GM18498 (cell line): ENCODE measurements at regions not wholly inside any gene's neighbourhood (a gene's known extent, or its start where the extent isn't known, plus 50 kb on each side); places are given as distances from the start of the nearest gene placed in this dataset.
"Not testable (repeated sequence)": the region's sequence is repeated elsewhere in the genome, so short reads cannot be mapped to it uniquely, and the experiment has no call there.

Source experiments
- ATAC-seq: cut with Tn5 transposase; IDR thresholded peaks from one replicate; pipeline ENCODE4 v1.9.1; 2021; ENCODE audit warnings: mild to moderate bottlenecking, moderate library complexity; ENCODE audit not compliant: unreplicated experiment

DNA sequence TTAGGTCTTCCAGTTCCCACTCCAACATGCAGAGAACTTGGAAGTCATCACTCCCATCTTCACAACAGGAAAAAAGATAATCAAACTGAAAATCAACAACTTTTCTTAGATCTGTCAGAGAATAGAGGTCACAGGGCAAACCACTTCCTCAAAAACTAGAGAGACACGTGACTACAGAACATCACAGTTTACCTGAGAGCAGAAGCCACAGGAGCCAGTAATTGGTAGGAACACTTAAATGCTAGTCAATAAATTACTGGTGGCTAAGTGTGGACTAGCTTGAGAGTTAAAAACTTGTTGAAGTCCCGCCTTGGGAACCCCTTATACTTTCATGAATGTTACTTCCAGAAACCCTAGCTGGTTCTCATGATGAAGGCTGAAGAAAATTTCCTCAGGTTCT, 81.1 kb downstream of the THSD1 start:
- ATAC-seq, result peak; percentile 78

DNA sequence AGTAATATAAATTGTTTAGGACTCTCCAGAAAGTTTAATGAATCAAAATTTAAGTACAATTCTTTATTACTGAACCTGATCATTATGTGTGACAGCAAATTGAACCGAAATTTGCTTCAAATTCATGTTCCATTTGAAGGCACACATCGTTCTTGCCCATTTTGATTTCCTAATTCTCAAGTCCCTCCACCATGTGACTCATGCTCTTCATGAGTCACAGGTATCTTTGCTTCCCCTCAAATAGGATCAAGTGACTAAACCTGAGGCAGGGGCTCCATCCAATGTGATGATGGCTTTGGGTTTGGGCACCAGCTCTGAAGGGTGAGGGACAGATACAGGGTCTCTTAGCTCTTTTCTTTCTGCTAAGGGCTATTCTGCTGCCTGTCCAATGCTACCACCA, 86.1 kb downstream of the THSD1 start:
- no peak for ATAC-seq

DNA sequence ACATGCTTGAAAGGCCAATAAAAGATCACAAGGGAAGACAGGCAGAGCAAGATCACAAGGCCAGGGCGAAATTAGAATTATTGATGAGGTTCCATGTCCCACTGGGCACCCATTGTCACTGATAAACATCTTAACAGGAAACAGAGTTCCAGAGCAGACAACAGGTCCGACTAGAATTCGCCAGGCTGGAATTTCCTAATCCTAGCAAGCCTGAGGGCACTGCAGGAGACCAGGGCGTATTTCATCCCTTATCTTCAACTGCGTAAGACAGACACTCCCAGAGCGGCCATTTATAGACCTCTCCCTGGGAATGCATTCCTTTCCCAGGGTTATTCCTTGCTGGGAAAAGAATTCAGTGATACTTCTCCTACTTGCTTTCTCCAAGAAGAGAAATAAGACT, 96.1 kb downstream of the THSD1 start:
- ATAC-seq, result not testable (repeated sequence)

DNA sequence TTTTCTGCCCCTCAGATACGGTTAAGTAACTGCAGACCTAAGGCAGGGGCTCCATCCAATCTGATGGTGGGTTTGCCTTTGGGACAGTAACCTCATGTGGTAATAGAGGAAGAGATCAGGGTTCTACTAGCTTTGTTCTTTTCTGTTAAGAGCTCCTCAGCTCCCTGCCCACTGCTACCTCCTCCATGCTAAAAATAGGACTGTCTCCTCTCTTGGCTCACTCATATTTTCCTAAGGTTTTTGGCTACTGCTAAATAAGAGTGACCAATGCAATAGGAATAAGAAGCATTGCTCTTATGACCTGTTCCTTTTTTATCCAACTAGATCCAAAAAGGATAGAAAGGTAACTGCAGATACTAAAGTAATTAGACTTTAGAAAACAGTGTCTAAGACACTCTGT, 99.6 kb downstream of the THSD1 start:
- not testable (repeated sequence) for ATAC-seq

DNA sequence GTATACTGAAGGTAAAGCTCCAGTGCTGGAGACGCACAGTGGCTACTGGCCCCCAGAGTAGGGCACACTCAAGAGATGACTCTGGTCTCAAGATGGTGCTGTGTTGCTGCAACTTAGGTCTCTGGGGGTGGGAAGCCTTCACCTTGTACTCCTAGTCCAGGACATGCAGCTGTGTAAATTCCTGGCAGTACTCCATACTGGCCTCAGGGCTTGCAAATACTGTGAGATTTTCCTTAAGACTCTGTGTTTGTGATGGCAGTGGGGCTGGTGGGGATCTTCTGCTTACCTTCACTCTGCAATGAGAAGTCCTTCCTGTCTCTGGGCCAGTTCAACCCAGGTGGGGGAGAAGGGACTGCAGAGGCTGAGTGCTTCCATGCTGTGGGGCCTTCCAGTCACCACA, 102.9 kb downstream of the THSD1 start:
- ATAC-seq, result not testable (repeated sequence)

DNA sequence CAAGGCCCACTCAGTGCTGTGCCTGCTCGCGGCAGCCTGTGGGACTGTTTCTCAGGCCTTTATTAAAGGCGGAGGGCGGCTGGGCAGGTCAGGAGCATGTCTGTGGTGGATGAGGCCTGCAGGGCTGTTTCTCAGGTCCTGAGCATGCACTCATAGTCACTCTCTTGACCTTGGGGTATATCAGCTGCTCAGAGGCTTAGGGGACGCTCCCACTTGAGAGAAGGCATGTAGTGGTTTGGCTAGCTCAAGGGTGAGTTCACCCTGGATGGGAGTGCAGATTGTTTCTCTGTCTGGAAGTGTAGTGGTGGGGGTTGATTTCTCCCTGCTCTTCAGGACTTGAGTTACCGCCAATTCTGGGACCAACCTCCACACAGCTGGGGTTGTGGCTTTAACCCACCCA, 103.3 kb downstream of the THSD1 start:
- ATAC-seq, result not testable (repeated sequence)

DNA sequence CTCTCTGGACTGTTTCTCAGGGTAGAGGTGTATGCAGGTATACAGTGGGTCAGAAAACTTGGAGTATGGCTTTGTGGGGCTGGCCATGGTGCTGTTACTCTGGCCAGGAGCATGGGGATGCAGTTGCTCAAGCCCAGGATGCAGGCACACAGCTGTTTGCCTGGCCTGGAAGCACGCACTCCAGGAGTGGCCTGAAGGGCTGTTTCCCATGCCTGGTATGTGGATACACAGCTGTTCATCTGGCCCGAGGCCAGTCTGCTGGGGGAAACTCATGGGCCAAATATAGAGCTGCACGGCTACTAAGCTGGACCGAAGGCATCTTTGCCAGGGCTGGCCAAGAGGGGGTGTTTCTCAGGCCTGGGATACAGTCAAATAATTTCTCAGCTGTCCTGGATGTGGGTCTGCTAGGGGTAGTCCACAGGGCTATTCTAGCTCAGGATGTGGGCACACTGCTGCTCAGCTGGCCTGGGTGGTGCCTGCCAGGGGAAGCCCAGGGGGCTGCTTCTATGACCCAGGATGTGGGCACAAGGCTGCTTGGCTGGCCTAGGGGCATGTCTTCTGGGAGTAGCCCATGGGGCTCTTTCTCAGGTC, 104.1 kb downstream of the THSD1 start:
- ATAC-seq, result not testable (repeated sequence)

DNA sequence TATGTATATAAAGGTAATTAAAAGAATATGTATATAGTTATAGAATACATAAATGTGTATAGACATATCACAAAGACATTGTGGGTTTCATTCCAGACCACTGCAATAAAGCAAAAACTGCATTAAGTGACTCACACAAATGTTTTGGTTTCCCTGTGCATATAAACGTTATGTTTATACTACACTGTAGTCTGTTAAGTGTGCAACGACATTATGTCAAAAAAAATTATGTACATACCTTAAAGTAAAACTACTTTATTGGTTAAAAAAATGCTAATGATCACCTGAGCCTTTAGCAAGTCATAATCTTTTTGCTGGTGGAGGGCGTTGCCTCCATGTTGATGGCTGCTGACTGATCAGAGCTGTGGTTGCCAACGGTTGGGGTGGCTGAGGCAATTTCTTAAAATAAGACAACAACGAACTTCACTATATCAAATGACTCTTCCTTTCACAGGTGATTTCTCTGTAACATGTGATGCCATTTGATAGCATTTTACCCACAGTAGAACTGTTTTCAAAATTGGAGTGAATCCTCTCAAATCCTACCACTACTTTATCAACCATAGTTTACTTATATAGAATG, 107.8 kb downstream of the THSD1 start:
- ATAC-seq, result not testable (repeated sequence)

DNA sequence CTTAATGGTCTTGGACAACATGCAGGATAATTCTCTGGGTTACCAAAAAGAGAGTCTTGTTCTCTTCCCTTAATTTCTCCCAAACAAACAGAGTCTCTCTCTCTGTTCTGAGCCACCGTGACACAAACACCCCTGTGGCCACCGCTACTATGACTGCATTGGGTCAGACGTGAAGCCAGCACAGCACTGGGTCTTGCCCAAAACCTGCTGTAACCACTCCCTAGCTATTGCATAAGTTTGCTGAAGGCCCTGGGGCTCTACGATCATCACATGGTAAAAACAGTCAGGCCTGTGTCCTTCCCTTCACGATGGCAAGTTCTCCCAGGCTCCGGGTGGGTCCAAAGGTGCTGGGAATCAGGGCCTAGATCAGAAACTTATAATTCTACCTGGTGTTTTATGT, 117.1 kb downstream of the THSD1 start:
- not testable (repeated sequence) for ATAC-seq

DNA sequence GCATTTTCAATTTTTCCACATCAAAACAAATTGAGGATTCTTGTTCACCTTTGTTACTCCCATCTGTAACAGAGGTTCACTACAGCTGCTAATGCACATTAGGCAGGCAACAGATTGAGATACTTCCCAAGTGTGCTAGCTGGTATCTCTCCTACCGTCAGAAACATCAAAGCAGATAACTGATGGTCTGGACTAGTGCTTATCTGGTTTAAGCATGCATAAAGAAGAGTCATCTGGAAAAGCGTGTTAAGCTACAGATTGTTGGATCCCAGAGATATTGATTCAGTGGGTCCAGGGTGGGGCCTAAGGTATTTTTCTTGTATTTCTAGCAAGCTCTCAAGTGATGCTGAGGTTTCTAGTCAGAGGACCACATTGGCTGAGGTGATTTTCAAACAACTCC, 122.0 kb upstream of the NEK3 start:
- not testable (repeated sequence) for ATAC-seq

DNA sequence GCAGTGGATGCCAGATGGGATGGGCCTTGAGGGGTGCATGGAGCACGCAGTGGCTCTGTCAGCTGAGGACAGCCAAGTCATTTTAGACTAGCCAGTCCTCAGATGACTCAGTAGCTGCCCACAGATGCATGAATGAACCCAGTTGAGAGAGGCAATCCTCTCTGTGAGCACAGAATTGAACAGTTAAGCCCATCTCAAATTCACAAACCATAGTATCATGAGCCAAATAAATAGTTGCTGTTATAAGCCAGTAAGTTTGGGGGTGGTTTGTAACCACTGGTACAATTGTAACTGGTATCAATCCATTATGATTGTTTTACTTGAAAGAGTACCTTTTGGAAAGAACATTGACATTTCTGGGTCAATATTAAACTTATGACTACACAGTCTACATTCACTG, 120.0 kb upstream of the NEK3 start:
- not testable (repeated sequence) for ATAC-seq

DNA sequence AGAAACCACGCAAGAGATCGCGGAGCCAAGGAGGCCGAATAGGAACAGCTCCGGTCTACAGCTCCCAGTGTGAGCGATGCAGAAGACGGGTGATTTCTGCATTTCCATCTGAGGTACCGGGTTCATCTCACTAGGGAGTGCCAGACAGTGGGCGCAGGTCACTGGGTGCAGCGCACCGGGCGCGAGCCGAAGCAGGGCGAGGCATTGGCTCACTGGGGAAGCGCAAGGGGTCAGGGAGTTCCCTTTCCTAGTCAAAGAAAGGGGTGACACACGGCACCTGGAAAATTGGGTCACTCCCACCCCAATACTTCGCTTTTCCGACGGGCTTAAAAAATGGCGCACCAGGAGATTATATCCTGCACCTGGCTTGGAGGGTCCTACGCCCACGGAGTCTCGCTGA, 94.9 kb upstream of the NEK3 start:
- not testable (repeated sequence) for ATAC-seq

DNA sequence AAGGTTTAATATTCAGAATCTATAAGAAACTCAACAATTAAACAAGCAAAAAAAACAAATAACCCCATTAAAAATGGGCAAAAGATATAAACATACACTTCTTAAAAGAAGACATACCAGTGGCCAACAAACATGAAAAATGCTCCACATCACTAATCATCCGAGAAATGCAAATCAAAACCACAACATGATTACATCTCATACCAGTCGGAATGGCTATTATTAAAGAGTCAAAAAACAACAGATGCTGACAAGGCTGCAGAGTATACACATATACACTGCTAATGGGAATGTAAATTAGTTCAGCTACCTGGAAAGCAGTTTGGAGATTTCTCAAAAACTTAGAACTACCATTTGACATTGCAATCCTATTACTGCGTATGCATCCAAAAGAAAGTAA, 81.4 kb upstream of the NEK3 start:
- peak; percentile 95 for ATAC-seq

DNA sequence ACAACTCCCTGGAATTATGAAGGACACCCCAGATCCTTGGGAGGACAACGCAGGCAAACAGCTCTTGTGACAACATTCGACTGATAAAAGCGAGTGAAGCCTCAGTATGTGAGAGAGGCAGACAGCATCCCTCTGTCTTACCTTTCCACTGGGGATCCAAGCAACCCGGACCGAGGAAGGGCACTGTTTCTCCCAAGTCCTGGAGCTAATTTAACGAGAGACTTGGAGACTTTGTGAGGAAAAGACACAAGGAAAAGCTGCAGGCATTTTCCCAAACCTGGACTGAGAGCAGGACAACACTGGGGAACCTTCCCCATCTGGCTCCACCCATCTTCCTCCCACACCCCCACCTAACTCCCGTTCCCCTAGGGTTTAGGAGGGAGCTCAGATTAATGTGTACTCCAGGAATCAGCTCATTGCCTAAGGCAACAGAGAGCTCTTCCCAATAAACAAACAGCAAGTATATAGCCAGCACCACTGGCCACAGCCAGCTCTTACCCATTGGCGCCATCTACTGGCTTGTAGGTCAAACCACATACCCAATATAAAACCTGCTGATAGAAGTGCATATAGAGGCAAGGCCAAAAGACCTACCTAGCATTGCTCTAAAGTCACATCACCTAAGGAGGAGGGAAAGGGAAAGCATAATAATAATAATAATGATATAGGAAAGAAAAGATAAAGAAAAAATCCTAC, 76.7 kb upstream of the NEK3 start:
- peak; percentile 59 for ATAC-seq

DNA sequence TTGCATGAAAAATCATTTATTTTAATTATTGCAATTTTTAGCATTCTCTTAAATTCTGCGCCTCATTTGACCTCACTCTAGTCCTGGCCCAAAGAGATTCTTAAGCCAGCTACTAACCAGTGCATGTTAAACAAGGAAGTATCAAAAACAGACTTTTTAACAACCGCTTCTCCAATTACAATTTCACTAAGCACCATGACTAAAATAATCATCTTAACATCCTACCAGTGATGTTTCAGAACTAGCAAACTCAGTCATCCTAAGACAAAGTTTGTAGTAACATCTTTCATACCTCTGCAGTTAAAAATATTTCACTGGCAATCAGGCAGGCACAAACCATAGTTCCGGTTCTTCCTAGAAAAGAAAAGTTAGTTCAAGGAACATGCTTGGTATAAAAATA, 75.5 kb upstream of the NEK3 start:
- ATAC-seq, result not testable (repeated sequence)

DNA sequence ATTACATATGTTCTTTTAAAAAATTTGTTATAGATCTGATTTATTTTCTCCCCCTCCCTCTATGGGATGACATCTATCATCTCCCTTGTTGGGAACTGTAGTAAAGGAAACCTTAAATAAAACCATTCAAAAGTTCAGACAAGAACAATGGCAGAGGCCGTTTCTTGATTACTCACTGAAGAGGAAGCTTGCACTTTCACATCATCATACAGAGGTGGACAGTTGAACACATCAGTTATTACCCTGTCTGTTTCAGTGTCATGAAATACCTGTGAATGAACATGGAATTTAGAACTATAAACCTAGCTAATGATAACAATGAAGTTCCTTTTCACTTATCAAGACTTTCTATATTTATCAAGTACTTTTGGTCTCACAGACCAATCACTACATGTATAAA, 63.7 kb upstream of the NEK3 start:
- ATAC-seq, result not testable (repeated sequence)

DNA sequence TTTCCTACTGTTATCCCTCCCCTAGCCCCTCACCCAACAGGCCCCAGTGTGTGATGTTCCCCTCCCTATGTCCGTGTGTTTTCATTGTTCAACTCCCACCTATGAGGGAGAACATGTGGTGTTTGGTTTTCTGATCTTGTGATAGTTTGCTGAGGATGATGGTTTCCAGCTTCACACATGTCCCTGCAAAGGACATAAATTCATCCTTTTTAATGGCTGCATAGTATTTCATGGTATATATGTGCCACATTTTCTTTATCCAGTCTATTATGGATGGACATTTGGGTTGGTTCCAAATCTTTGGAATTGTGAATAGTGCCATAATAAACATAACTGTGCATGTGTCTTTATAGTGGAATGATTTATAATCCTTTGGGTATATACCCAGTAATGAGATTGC, 54.5 kb upstream of the NEK3 start:
- ATAC-seq, result not testable (repeated sequence)

DNA sequence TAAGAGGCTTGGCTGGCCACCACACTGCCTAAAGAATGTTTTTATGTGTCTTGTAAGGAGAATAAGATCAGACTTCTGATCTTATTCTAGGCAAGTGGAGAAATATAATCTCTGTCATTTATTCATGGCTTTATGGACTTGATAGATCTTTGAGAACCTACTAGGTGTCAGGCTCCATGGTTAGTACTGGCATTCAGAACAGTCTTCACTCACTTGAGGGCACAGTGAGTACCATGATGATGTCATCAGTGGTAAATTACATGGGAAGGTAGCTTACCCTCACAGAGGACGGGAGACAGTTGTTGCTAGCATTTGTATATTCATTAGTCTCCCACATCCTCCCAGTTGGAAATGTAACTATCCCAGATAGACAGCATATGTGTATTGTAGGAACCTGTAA, 53.5 kb upstream of the NEK3 start:
- not testable (repeated sequence) for ATAC-seq

DNA sequence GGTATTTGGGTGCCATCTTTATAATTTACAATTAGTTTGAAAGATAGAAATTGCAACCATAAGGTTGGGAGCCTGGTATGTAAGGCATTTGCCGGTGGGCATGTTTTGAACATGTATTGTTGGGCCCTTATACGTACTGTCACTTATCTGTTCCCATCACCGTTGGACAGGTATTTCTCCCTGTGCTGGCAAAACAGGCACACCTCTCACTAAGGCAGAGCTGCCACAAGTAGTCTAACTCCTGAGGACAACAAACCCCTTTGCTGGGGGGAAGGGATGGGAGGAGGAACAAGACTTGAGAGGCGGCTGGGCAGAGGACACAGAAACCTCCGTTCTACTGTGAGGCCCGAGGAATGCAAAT, 52.0 kb upstream of the NEK3 start:
- ATAC-seq, result not testable (repeated sequence)

DNA sequence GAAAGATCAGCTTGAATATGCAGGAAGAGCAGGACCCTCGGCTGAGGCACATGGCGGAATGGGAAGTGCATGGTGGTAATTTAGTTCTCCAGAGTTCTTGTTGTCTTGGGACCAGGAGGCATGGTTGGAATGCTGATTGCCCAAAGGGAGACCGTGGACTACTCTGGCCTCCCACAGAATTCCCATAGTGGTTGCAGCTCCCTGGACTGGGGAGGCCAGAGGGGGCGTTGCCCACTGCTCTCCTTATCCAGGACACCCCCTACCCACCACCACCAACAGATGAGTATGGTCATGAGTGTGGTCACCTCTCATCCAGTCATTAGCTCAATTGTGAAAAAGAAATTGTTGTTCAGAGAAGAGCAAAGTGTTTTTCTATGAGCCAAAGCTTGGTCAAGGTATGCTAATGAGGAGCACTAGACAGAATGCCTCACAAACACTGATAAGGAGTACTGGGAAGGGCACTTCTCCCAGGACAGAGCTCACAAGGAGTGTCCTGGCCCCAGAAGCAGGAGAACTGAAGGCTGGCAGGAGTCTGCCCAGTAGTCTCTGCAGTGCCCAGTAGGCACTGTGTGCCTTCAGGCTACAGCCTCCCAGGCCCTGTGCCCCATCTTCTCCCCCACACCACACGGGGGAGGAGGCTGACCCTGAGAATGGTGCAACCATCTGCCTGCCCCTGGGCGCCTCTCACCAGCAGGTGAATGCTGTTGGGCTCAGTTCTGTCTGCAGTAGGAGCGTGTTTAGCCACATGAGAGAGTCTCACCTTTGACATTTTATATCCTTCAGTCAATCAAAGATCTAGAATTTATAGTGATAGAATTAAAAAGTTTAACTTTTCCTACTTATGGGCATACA, 51.4 kb upstream of the NEK3 start:
- not testable (repeated sequence) for ATAC-seq
